Mesenchymal stem cell (in vitro differentiated cells and primary cell): ENCODE measurements at regions not wholly inside any gene's neighbourhood (a gene's known extent, or its start where the extent isn't known, plus 50 kb on each side); places are given as distances from the start of the nearest gene placed in this dataset.

Source experiments
- DNase-seq: peaks from one replicate; pipeline ENCODE4 v3.0.0-alpha.2; 2013
- H2AFZ ChIP-seq: one replicate; pipeline ENCODE4 v1.6.1; 2013; ENCODE audit warnings: low read depth, mild to moderate bottlenecking, control low read depth, inconsistent platforms, low read length, moderate library complexity
- H2AK5ac ChIP-seq: 2 replicates; pipeline ENCODE4 v1.6.1; 2013; ENCODE audit warnings: low read length, moderate library complexity, mild to moderate bottlenecking, inconsistent platforms; ENCODE audit not compliant: severe bottlenecking
- H2BK120ac ChIP-seq: one replicate; pipeline ENCODE4 v1.6.1; 2013; ENCODE audit warnings: low read depth, mild to moderate bottlenecking, inconsistent platforms, low read length, moderate library complexity
- H2BK12ac ChIP-seq, 2 experiments: one replicate each; pipeline ENCODE4 v1.6.1; 2013; ENCODE audit warnings: inconsistent platforms in 2 of 2, low read length in 2 of 2, mild to moderate bottlenecking in 2 of 2, moderate library complexity in 2 of 2, control low read depth in 1 of 2
- H2BK15ac ChIP-seq: one replicate; pipeline ENCODE4 v1.6.1; 2013; ENCODE audit warnings: mild to moderate bottlenecking, low read depth, inconsistent platforms; ENCODE audit not compliant: poor library complexity, severe bottlenecking
- H2BK5ac ChIP-seq: 2 replicates; pipeline ENCODE4 v1.6.1; 2013; ENCODE audit warnings: low read depth, mild to moderate bottlenecking, low read length, control low read depth, inconsistent platforms; ENCODE audit not compliant: poor library complexity, severe bottlenecking
- H3K14ac ChIP-seq, 2 experiments: one replicate each; pipeline ENCODE4 v1.6.1; 2013; ENCODE audit warnings: inconsistent platforms in 2 of 2, low read length in 2 of 2, control low read depth in 1 of 2, mild to moderate bottlenecking in 1 of 2, moderate library complexity in 1 of 2
- H3K18ac ChIP-seq, 2 experiments: one replicate each; pipeline ENCODE4 v1.6.1; 2013; ENCODE audit warnings: inconsistent platforms in 2 of 2, low read length in 2 of 2, control low read depth in 1 of 2, low read depth in 1 of 2, mild to moderate bottlenecking in 1 of 2
- H3K23ac ChIP-seq, 2 experiments: one replicate each; pipeline ENCODE4 v1.6.1; 2013; ENCODE audit warnings: inconsistent platforms in 2 of 2, low read length in 2 of 2, mild to moderate bottlenecking in 2 of 2, moderate library complexity in 2 of 2, control low read depth in 1 of 2
- H3K27ac ChIP-seq: 2 replicates; pipeline ENCODE4 v1.5.1; 2013; ENCODE audit warnings: mild to moderate bottlenecking, moderate library complexity, low read length, control low read depth, inconsistent platforms; ENCODE audit not compliant: poor library complexity, severe bottlenecking
- H3K27me3 ChIP-seq, 2 experiments: 2 replicates each; pipeline versions ENCODE4 v1.6.1 to v1.7.0; 2013; ENCODE audit warnings: low read length in 2 of 2, mild to moderate bottlenecking in 2 of 2, moderate library complexity in 2 of 2, control low read depth in 1 of 2, inconsistent platforms in 1 of 2; ENCODE audit not compliant: control insufficient read depth in 1 of 2, insufficient read depth in 1 of 2
- H3K36me3 ChIP-seq, 2 experiments: 2 replicates each; pipeline versions ENCODE4 v1.6.1 to v1.7.0; 2013; ENCODE audit warnings: low read length in 2 of 2, control low read depth in 1 of 2, inconsistent platforms in 1 of 2, low read depth in 1 of 2, mild to moderate bottlenecking in 1 of 2; ENCODE audit not compliant: insufficient read depth in 2 of 2, control insufficient read depth in 1 of 2
- H3K4ac ChIP-seq, 2 experiments: one replicate each; pipeline ENCODE4 v1.6.1; 2013; ENCODE audit warnings: inconsistent platforms in 2 of 2, low read length in 2 of 2, mild to moderate bottlenecking in 2 of 2, moderate library complexity in 2 of 2, control low read depth in 1 of 2, low read depth in 1 of 2
- H3K4me1 ChIP-seq: 2 replicates; pipeline ENCODE4 v1.6.1; 2013; ENCODE audit warnings: low read depth, low read length, control low read depth; ENCODE audit not compliant: control insufficient read depth, insufficient read depth
- H3K4me2 ChIP-seq: 2 replicates; pipeline ENCODE4 v1.6.1; 2013; ENCODE audit warnings: low read length, mild to moderate bottlenecking, inconsistent platforms; ENCODE audit not compliant: poor library complexity, severe bottlenecking
- H3K4me3 ChIP-seq, 2 experiments: 2 replicates each; pipeline versions ENCODE4 v1.5.1 to v1.7.0; 2013; ENCODE audit warnings: low read length in 2 of 2, mild to moderate bottlenecking in 2 of 2, control low read depth in 1 of 2, low read depth in 1 of 2; ENCODE audit not compliant: insufficient read depth in 1 of 2
- H3K79me1 ChIP-seq: replicated peaks from 2 replicates; pipeline ENCODE4 v1.6.1; 2013; ENCODE audit warnings: mild to moderate bottlenecking, control low read depth, low read length, inconsistent platforms; ENCODE audit not compliant: poor library complexity, severe bottlenecking
- H3K9ac ChIP-seq: 2 replicates; pipeline ENCODE4 v1.7.0; 2013; ENCODE audit warnings: mild to moderate bottlenecking, low read length, moderate library complexity
- H3K9me3 ChIP-seq: 2 replicates; pipeline ENCODE4 v1.7.0; 2013; ENCODE audit warnings: mild to moderate bottlenecking, low read length; ENCODE audit not compliant: control insufficient read depth
- H4K8ac ChIP-seq: one replicate; pipeline ENCODE4 v1.6.1; 2013; ENCODE audit warnings: inconsistent platforms, mild to moderate bottlenecking, low read length, moderate library complexity
- H4K91ac ChIP-seq: one replicate; pipeline ENCODE4 v1.6.1; 2013; ENCODE audit warnings: mild to moderate bottlenecking, low read length, inconsistent platforms
- WGBS: methylation state at CpG from one replicate; pipeline ENCODE4 v1.1.7; 2013; ENCODE audit warnings: mixed read lengths; 5-methylcytosine and 5-hydroxymethylcytosine counted together

DNA sequence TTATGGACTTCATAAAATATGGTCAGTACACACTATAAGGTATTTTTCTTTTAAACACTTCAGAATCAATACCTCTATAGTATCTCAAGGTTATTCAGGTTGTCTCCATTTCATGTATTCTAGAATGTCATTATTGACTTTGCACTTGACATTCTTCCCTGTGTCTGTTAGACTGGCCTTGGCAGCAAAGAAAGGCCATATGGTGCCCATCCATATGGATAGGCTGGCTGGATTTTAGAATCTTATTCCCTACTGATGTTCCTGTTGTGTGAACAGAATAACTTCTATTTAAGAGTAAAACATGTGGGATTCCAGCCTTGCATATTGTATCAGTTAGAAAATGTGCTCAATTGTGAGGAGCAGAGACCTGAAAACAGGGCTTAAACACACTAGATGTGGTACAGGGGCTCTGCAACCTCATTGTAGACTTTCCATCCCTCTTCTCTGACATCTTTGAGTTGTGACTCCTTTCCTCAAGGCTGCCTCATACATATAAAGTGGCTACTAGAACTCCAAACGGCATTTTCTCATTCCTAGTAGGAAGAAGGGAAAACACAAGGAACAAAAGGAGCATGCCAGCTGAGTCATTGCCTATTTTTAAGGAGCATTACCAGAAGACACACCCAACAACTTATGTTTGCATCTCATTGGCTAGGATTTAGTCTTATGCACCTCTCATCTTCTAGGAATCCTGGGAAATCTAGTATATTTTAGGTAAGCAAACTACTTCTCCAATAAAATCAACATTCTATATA is 221.2 kb upstream of the TMPO start:
- Histone ChIP-seq H4K8ac (no peak overlapping the region), H3K14ac (no peak overlapping the region), H2AFZ (no peak overlapping the region), H3K27ac (no peak overlapping the region), H3K23ac (no peak overlapping the region), H3K18ac (no peak overlapping the region), H2BK12ac (no peak overlapping the region), H2BK120ac (no peak overlapping the region), H3K4me3 (no peak overlapping the region), H3K36me3 (no peaks in the 10 kb centered on the region), H3K9me3 (peaks cover 3% of the 10 kb centered on the region), H3K27me3 (peaks cover 0 to 10% of the 10 kb centered on the region in 2 experiments), H3K4me2 (no peak overlapping the region), H2AK5ac (no peak overlapping the region), H2BK15ac (no peak overlapping the region), H3K4me1 (no peaks in the 10 kb centered on the region), H3K4ac (no peak overlapping the region), H3K79me1 (no peaks in the 10 kb centered on the region), H4K91ac (no peak overlapping the region), H2BK5ac (no peak overlapping the region), H3K9ac (no peak overlapping the region)
- 20% methylated on average over 1 of the region's 1 CpG for WGBS
- no peak for DNase-seq

DNA sequence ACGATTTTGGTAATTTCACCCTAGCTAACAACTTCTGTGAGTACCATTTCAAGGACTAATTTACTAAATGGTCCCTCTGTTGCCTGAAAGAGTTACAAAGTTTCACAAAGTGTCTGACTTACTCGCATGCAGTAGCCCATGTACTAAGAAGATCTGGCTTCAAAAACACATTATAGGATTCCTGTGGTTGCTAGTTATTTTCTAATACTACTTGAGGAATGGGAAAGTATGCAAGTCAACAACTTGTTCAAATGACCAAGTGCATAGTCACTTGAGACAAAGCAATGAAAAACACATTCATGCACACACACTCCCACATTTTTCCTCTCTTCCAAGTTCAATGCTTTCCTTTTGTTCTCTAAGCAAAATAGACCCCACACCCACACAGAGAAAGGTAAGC is 219.7 kb upstream of the TMPO start:
- H3K14ac ChIP-seq, result no peak overlapping the region
- H2AFZ ChIP-seq, result no peak overlapping the region
- H3K18ac ChIP-seq, result no peak overlapping the region
- H3K23ac ChIP-seq, result no peak overlapping the region
- H2BK12ac ChIP-seq, result no peak overlapping the region
- H3K4me1 ChIP-seq, result no peaks in the 10 kb centered on the region
- no peaks in the 10 kb centered on the region for H3K9me3 ChIP-seq
- H2BK15ac ChIP-seq, result no peak overlapping the region
- H2BK5ac ChIP-seq, result no peak overlapping the region
- H2BK120ac ChIP-seq, result no peak overlapping the region
- H3K9ac ChIP-seq, result no peak overlapping the region
- WGBS, result 35% methylated on average over 1 of the region's 2 CpGs
- H4K8ac ChIP-seq, result no peak overlapping the region
- H4K91ac ChIP-seq, result no peak overlapping the region
- H3K27me3 ChIP-seq, result peaks cover 0 to 10% of the 10 kb centered on the region in 2 experiments
- no peak overlapping the region for H3K4me3 ChIP-seq
- no peaks in the 10 kb centered on the region for H3K79me1 ChIP-seq
- DNase-seq, result no peak
- no peaks in the 10 kb centered on the region for H3K36me3 ChIP-seq
- H2AK5ac ChIP-seq, result no peak overlapping the region
- no peak overlapping the region for H3K4me2 ChIP-seq
- no peak overlapping the region for H3K27ac ChIP-seq
- H3K4ac ChIP-seq, result no peak overlapping the region

DNA sequence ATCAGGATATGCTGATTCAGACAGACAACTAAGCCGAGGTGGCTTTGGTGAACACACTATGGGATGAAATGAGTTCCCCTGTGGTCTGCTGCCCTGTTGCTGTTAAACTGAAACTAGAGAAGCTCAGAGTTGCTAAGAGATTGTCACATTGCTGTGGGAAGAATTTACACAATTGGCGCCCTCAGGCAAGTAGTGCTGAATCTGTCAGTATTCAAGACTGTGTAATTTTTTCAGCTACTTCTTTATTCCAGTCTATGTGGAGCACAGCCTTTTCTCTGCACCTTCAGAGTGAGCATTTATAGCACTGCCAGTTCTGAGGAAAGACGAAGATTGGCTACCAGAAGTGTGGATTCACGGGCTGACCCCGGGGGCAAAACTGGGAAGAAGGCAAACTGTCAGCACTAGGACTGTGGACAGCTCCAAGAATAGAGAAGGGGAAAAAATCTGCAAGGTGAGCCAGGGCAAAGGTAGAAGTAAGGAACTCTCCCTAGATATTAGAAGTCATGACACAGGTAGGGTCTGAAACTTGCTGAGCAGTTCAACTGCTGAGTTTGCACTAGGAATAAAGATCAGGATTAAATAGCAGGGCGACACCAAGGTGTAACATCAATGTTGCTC is 218.8 kb upstream of the TMPO start:
- H3K9ac ChIP-seq, result no peak overlapping the region
- H4K8ac ChIP-seq, result no peak overlapping the region
- no peak overlapping the region for H2BK15ac ChIP-seq
- no peaks in the 10 kb centered on the region for H3K79me1 ChIP-seq
- H2BK12ac ChIP-seq, result no peak overlapping the region
- WGBS, result 57% methylated on average over 6 of the region's 6 CpGs
- H3K4ac ChIP-seq, result no peak overlapping the region
- no peak overlapping the region for H3K18ac ChIP-seq
- H3K4me2 ChIP-seq, result no peak overlapping the region
- H3K4me1 ChIP-seq, result no peaks in the 10 kb centered on the region
- H2AK5ac ChIP-seq, result no peak overlapping the region
- H3K9me3 ChIP-seq, result no peaks in the 10 kb centered on the region
- no peaks in the 10 kb centered on the region for H3K36me3 ChIP-seq
- H2BK120ac ChIP-seq, result no peak overlapping the region
- peaks cover 0 to 8% of the 10 kb centered on the region in 2 experiments for H3K27me3 ChIP-seq
- no peak overlapping the region for H3K23ac ChIP-seq
- no peak overlapping the region for H4K91ac ChIP-seq
- H3K27ac ChIP-seq, result no peak overlapping the region
- no peak overlapping the region for H3K14ac ChIP-seq
- H3K4me3 ChIP-seq, result no peak overlapping the region
- DNase-seq, result no peak
- no peak overlapping the region for H2AFZ ChIP-seq
- H2BK5ac ChIP-seq, result no peak overlapping the region

DNA sequence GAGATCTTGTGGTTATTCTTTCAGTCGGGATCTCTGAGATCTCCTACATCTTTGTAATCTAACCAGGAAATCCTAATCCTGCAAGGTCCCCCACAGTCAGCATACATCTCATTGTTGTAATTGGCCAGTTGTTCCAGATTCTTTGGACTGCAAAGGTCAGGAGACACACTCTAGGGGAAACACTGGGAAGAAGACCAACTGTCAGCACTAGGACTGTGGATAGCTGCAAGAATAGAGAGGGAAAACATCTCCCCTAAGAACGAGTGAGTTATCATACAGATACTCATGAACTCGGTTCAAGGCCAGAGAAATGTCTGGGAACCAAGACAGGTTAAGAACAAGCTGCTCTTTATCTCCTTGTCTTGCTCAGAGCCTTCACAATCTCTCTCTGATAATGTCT is 217.9 kb upstream of the TMPO start:
- no peak for DNase-seq
- Histone ChIP-seq H3K4me1 (no peaks in the 10 kb centered on the region), H2AK5ac (no peak overlapping the region), H3K9me3 (no peaks in the 10 kb centered on the region), H3K27me3 (peaks cover 0 to 5% of the 10 kb centered on the region in 2 experiments), H2BK12ac (no peak overlapping the region), H3K23ac (no peak overlapping the region), H3K4me3 (no peak overlapping the region), H4K8ac (no peak overlapping the region), H3K14ac (no peak overlapping the region), H4K91ac (no peak overlapping the region), H3K36me3 (no peaks in the 10 kb centered on the region), H2AFZ (no peak overlapping the region), H3K79me1 (no peaks in the 10 kb centered on the region), H3K4me2 (no peak overlapping the region), H2BK120ac (no peak overlapping the region), H3K18ac (no peak overlapping the region), H2BK5ac (no peak overlapping the region), H2BK15ac (no peak overlapping the region), H3K27ac (no peak overlapping the region), H3K9ac (no peak overlapping the region), H3K4ac (no peak overlapping the region)
- WGBS, result 39% methylated on average over 2 of the region's 3 CpGs
